WI38 (cell line): ENCODE measurements at regions not wholly inside any gene's neighbourhood (a gene's known extent, or its start where the extent isn't known, plus 50 kb on each side); places are given as distances from the start of the nearest gene placed in this dataset.

Source experiments
- H3K4me3 ChIP-seq: 2 replicates; pipeline ENCODE4 v1.5.1; 2011; ENCODE audit warnings: low read depth, mild to moderate bottlenecking, control low read depth, low read length
- TF ChIP-seq, protein P1 (sequence below): IDR thresholded peaks from 2 replicates; pipeline ENCODE4 v1.5.1; 2012; ENCODE audit warnings: low read depth, mild to moderate bottlenecking, control low read depth, low read length

DNA sequence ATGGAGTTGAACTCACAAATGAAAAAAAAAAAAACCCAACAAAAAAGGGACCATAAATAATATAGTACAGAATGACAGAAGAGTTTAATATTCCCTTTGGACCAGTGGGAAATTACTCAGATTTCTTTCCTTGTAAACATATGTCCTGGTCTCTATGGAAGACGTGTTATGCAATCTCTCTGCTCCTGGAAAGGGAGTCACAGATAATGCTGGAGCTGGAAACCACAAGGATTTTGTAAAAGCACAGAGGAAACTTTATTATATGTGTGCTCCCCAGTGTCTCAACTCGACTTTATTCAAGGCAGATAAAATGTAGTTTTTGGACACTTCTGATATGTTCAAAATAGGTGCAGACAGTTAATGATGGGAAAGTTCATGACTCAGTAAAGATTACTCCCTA, 88.1 kb upstream of the ZFP64 start:
- TF ChIP-seq, protein P1, sequence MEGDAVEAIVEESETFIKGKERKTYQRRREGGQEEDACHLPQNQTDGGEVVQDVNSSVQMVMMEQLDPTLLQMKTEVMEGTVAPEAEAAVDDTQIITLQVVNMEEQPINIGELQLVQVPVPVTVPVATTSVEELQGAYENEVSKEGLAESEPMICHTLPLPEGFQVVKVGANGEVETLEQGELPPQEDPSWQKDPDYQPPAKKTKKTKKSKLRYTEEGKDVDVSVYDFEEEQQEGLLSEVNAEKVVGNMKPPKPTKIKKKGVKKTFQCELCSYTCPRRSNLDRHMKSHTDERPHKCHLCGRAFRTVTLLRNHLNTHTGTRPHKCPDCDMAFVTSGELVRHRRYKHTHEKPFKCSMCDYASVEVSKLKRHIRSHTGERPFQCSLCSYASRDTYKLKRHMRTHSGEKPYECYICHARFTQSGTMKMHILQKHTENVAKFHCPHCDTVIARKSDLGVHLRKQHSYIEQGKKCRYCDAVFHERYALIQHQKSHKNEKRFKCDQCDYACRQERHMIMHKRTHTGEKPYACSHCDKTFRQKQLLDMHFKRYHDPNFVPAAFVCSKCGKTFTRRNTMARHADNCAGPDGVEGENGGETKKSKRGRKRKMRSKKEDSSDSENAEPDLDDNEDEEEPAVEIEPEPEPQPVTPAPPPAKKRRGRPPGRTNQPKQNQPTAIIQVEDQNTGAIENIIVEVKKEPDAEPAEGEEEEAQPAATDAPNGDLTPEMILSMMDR = no peak
- H3K4me3 ChIP-seq = no peak overlapping the region

DNA sequence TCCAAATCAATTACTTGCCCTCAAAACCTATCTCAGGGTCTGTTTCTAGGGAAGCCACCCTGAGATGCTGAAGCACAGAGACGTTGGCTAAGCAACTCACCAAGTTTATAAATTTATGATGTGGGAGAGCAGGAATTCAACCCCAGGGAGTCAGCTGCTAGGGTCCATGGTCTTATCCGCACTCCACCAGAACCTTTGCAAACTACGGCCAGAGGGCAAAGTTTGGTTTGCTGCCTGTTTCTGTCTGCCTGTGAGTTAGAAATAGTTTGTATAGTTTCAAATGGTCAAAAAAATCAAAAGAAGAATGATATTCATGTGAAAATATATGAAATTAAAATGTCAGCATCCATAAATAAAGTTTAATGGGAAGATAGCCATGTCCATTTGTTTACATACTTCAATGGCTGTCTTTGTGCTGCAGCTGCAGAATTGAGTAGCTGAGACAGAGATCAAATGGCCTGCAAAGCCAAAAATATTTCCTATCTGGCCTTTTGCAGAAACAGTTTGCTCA, 83.7 kb upstream of the ZFP64 start:
- H3K4me3 ChIP-seq = no peak overlapping the region
- TF ChIP-seq, protein P1 = no peak

DNA sequence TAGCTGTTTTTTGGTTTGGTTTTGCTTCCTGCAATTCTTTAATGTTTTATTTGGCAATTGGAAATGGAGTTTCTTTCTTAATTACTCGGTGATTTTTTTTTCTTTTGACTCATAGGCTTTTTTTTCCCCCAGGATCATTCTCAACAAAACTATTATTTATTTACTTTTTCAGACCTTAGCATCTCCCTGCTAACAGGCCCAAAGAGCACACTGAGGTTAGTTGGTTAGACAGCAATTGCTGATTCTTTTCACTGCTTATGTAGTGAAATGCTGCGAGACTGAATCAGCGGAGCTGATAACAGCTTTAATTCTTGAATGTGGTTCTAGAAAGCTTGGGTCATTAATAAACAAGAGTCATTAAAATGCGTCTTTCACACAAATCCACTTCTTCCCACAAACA, 79.1 kb upstream of the ZFP64 start:
- TF ChIP-seq, protein P1 = no peak
- H3K4me3 ChIP-seq = no peak overlapping the region

DNA sequence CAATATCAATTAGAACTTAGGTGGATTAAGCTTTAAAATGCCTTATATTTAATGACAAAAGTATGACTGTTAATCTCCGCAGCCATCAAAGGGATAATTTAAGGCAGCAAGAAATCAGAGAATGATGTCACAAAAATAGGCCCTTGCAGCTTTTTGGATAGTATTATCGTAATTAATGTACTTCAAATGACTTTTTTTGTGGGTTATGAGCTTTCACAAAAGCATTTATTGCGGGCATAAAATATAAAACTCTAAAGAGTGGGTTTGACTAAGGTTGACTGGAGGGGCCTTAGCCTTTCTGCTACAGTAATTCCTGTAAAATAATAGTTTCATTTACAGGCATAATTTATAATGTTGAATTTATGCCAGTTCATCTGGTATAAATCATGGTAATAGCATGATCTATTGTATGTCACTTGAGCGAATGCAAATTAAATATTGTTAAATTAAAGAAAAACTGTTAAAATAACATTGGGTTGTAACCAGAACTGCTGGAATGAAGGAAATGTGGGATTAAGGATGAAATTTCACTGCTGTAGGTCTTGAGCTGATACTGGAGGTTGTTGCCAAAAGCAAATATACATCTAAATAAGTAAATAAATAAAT, 78.5 kb upstream of the ZFP64 start:
- TF ChIP-seq, protein P1 = no peak
- H3K4me3 ChIP-seq = no peak overlapping the region

DNA sequence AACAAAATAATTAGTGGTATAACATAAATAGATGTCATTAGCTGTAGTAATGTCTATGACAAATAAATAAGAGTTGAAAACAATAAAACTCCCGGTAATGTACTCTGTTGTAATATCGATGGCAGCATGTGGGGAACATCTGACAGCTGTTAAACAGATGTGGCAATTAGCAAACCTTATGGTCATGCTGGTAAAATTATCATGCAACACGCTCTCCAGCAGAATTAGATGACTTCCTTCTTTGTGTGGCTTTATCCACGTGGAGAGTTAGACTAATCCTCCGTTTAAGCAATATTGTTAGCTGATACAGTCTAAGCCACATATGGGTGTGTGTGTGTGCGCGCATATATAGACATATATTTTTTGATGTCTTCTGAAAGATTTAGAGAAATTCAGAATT, 77.7 kb upstream of the ZFP64 start:
- H3K4me3 ChIP-seq = no peak overlapping the region
- TF ChIP-seq, protein P1 = no peak

DNA sequence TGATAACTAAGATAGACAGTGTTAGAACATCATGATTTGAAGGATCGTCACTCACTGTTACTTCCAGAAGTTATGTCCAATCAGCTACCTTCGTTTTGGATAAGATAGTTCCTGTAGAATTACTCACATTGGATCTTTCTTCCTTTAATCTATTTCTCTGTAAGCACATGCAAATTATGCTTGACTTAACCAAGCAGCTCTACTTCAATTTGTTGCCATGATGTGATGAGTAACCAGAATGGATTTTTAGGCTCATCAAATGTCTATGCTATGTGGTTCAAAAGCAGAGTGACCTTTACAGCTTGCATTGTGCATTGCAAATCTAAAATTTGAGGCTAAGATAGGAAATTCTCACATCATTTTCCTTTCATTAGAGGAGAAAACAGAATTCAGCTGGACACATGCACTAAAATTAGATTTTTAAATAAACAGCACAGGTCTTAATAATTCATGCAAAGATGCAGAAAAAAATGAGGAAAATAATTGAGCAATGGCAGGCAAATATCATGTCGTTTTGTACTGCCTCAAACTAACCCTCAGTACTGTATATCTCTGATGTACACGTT, 76.7 kb upstream of the ZFP64 start:
- H3K4me3 ChIP-seq = no peak overlapping the region
- TF ChIP-seq, protein P1 = no peak

DNA sequence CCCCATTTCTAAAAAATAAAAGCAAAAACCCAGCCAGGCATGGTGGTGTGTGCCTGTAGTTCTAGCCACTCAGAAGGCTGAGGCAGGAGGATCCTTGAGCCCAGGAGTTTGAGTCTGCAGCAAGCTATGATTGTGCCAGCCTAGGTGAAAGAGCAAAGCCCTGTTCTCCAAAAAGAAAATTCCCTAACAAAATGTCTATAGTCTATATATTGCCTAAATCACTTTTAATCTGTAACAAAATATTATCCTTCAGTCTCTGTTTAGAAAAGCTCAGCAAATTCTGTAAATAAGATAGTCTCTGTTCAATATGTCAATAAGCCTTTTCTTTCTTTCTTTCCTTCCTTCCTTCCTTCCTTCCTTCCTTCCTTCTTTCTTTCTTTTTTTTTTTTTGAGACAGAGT, 75.8 kb upstream of the ZFP64 start:
- TF ChIP-seq, protein P1 = no peak

More for the DNA sequence above, 75.8 kb upstream of the ZFP64 start:
- H3K4me3 ChIP-seq = no peak overlapping the region
